HFFc6 (cell line): ENCODE measurements at regions not wholly inside any gene's neighbourhood (a gene's known extent, or its start where the extent isn't known, plus 50 kb on each side); places are given as distances from the start of the nearest gene placed in this dataset.

ENCODE experiments used
- DNase-seq: peaks from one replicate; pipeline ENCODE4 v3.0.0-alpha.2; 2018
- H3K27ac Mint-ChIP-seq: 2 replicates; pipeline ENCODE4 v1.8.0; 2020; ENCODE audit warnings: mild to moderate bottlenecking, mixed read lengths
- H3K27me3 Mint-ChIP-seq: 2 replicates; pipeline ENCODE4 v1.8.0; 2021; ENCODE audit warnings: mild to moderate bottlenecking, moderate library complexity, mixed read lengths; ENCODE audit not compliant: insufficient read depth
- H3K36me3 Mint-ChIP-seq: 2 replicates; pipeline ENCODE4 v1.8.0; 2021; ENCODE audit warnings: low read depth, mixed read lengths
- H3K4me1 Mint-ChIP-seq: 2 replicates; pipeline ENCODE4 v1.8.0; 2020; ENCODE audit warnings: low read depth, mixed read lengths
- H3K4me3 Mint-ChIP-seq: 2 replicates; pipeline ENCODE4 v1.8.0; 2020; ENCODE audit warnings: mild to moderate bottlenecking, moderate library complexity, mixed read lengths
- H3K9me3 Mint-ChIP-seq: 2 replicates; pipeline ENCODE4 v1.8.0; 2020; ENCODE audit warnings: mild to moderate bottlenecking, mixed read lengths
- TF ChIP-seq, protein P1 (sequence below): fragments of 200-600 bp; sonication (generic); IDR thresholded peaks from 2 replicates; pipeline ENCODE4 v1.5.0; 2021; ENCODE audit warnings: antibody characterized with exemption, mild to moderate bottlenecking

- TF ChIP-seq, protein P1, sequence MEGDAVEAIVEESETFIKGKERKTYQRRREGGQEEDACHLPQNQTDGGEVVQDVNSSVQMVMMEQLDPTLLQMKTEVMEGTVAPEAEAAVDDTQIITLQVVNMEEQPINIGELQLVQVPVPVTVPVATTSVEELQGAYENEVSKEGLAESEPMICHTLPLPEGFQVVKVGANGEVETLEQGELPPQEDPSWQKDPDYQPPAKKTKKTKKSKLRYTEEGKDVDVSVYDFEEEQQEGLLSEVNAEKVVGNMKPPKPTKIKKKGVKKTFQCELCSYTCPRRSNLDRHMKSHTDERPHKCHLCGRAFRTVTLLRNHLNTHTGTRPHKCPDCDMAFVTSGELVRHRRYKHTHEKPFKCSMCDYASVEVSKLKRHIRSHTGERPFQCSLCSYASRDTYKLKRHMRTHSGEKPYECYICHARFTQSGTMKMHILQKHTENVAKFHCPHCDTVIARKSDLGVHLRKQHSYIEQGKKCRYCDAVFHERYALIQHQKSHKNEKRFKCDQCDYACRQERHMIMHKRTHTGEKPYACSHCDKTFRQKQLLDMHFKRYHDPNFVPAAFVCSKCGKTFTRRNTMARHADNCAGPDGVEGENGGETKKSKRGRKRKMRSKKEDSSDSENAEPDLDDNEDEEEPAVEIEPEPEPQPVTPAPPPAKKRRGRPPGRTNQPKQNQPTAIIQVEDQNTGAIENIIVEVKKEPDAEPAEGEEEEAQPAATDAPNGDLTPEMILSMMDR: no peak
- Mint-ChIP-seq H3K4me1 (peaks cover 32% of the 10 kb centered on the region), H3K27me3 (no peaks in the 10 kb centered on the region), H3K9me3 (no peaks in the 10 kb centered on the region), H3K36me3 (peaks cover 8% of the 10 kb centered on the region), H3K27ac (no peak overlapping the region), H3K4me3 (no peak overlapping the region)
- no peak for DNase-seq
Observed at GRCh38 chr4:20353646-20354045, 101.9 kb downstream of the SLIT2 start.

DNA sequence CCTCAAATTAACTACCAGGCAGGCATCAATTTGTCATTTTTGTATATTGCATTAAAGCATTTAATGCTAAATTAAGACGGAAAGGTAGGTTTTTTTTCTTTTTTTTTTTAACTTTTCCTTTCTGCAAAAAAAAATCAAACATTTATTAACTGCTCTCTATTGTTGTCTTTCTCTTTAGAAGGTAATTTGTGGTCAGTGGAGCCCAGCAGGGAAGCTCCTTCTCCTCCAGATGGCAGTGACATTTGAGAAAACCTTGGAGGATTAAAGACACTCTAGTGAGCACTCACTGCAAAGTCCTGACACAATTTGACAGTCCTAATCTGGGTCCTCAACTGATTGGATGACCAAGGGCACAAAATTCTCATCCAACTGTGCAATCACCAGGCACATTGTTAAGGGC is 102.4 kb downstream of the SLIT2 start:
- peaks cover 4% of the 10 kb centered on the region for H3K36me3 Mint-ChIP-seq
- no peak overlapping the region for H3K4me3 Mint-ChIP-seq
- H3K4me1 Mint-ChIP-seq: peaks cover 32% of the 10 kb centered on the region
- H3K27me3 Mint-ChIP-seq: peaks cover 1% of the 10 kb centered on the region; the same call in 1 of the 2 replicates
- H3K27ac Mint-ChIP-seq: peak overlapping the region; percentile 62
- no peaks in the 10 kb centered on the region for H3K9me3 Mint-ChIP-seq
- TF ChIP-seq, protein P1: no peak
- no peak for DNase-seq

DNA sequence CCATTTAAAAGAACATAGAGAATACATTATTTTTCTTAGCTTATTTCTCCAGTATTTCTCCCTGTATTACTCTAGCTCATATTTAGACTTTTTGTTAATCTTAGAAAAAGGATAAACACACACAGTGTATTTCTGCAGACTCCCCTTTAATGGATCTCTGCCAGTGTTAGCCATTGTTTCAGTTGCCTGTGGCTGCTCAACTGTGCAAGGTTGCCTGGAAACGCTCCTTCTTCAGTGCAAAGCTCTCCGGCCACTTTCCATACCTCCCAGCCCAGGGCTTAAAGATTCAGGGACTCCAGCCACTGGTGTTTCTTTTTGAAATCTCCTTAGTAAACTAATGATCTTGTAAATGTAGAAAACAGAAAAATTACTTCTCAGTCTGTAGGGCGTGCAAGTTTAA is 104.9 kb downstream of the SLIT2 start:
- H3K27ac Mint-ChIP-seq: 0 out of 2 replicates have a peak overlapping the region, but pooled peaks have one; percentile 36
- H3K36me3 Mint-ChIP-seq: no peaks in the 10 kb centered on the region; the same call in 1 of the 2 replicates
- H3K4me3 Mint-ChIP-seq: no peak overlapping the region
- TF ChIP-seq, protein P1: no peak
- H3K4me1 Mint-ChIP-seq: peaks cover 28% of the 10 kb centered on the region
- H3K27me3 Mint-ChIP-seq: peaks cover 1% of the 10 kb centered on the region; the same call in 1 of the 2 replicates
- H3K9me3 Mint-ChIP-seq: no peaks in the 10 kb centered on the region
- DNase-seq: no peak

DNA sequence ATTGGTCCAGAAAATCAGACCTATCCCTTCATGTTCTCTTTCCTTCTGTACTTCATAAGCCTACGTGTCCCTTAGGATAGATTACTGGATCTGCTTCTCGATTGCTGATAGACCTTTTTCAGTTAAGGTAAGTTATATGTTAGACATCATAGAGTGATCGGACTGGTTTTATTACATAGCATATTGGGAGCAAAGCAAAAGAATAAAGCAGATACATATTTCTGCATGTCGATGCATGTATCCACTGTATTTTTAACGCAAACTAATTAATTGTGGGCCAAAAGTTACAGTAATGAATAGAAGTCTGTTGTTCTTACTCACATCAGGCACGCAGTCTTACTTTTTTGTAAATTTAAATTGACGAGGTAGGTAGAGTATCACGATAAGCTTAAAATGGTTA is 106.4 kb downstream of the SLIT2 start:
- Mint-ChIP-seq H3K4me3 (no peak overlapping the region), H3K9me3 (no peaks in the 10 kb centered on the region), H3K36me3 (no peaks in the 10 kb centered on the region; the same call in 1 of the 2 replicates), H3K4me1 (peaks cover 26% of the 10 kb centered on the region), H3K27ac (no peak overlapping the region), H3K27me3 (peaks cover 4% of the 10 kb centered on the region)
- no peak for DNase-seq
- TF ChIP-seq, protein P1: no peak

DNA sequence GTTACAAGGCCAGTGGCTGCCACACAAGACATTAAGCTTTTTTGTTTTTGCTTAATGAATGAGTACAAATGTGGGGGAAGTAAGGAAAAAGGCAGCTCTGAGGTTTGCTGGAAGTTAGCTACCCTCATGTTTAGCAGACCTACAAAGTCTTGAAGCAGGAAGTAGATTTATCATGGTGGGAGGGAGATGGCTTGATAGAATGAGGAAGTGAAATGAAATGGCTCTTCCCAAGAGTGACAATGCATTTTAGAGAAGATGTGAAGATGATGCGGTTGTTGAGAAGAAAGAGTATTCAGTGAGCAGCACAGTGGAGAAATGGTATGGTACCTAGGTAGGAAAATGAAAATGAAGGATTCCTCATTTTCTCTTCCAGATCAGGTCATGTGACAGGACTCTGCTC is 108.0 kb downstream of the SLIT2 start:
- no peak for DNase-seq
- Mint-ChIP-seq H3K9me3 (no peaks in the 10 kb centered on the region), H3K36me3 (peaks cover 1% of the 10 kb centered on the region), H3K27me3 (peaks cover 4% of the 10 kb centered on the region), H3K4me3 (no peak overlapping the region), H3K27ac (peak overlapping the region; percentile 17; the same call in 1 of the 2 replicates), H3K4me1 (peaks cover 15% of the 10 kb centered on the region)
- TF ChIP-seq, protein P1: no peak

DNA sequence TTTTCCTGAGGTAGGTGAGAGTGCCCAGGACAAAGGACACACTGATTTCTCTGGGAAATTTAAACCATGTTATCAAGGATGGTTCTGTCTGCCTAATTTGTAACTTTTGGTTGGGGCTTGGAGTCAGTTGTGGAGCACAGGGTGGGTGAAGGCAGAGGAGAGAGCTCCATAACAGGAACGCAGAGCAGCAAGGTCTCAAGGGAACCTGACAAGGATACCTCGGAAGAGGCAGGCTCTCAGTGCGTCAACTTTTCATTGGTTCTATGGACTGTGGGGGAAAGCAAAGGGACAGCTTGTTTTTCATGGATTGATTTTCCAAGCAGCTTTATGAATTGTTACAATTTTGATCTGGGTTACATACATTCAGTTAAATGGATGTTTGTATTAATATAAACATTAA is 110.4 kb downstream of the SLIT2 start:
- peaks cover 22% of the 10 kb centered on the region for H3K4me1 Mint-ChIP-seq
- H3K27ac Mint-ChIP-seq: no peak overlapping the region
- H3K9me3 Mint-ChIP-seq: no peaks in the 10 kb centered on the region
- no peak for DNase-seq
- H3K36me3 Mint-ChIP-seq: peaks cover 19% of the 10 kb centered on the region
- TF ChIP-seq, protein P1: no peak
- no peak overlapping the region for H3K4me3 Mint-ChIP-seq
- peaks cover 4% of the 10 kb centered on the region for H3K27me3 Mint-ChIP-seq
